ENCODE measurements at regions not wholly inside any gene's neighbourhood (a gene's known extent, or its start where the extent isn't known, plus 50 kb on each side); places are given as distances from the start of the nearest gene placed in this dataset.

- Histone ChIP-seq H3K4me3 (no peak overlapping the region), H3K36me3 (no peaks in the 10 kb centered on the region), H3K27ac (no peak overlapping the region), H3K9me3 (no peaks in the 10 kb centered on the region), H3K27me3 (no peaks in the 10 kb centered on the region), H3K4me1 (no peaks in the 10 kb centered on the region)
- TF ChIP-seq POLR2A (IDR thresholded peaks at IDR 0.05), result no peak
- TF ChIP-seq, protein P1, sequence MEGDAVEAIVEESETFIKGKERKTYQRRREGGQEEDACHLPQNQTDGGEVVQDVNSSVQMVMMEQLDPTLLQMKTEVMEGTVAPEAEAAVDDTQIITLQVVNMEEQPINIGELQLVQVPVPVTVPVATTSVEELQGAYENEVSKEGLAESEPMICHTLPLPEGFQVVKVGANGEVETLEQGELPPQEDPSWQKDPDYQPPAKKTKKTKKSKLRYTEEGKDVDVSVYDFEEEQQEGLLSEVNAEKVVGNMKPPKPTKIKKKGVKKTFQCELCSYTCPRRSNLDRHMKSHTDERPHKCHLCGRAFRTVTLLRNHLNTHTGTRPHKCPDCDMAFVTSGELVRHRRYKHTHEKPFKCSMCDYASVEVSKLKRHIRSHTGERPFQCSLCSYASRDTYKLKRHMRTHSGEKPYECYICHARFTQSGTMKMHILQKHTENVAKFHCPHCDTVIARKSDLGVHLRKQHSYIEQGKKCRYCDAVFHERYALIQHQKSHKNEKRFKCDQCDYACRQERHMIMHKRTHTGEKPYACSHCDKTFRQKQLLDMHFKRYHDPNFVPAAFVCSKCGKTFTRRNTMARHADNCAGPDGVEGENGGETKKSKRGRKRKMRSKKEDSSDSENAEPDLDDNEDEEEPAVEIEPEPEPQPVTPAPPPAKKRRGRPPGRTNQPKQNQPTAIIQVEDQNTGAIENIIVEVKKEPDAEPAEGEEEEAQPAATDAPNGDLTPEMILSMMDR (IDR thresholded peaks at IDR 0.05), result no peak
- no peak for TF ChIP-seq EP300 (IDR thresholded peaks at IDR 0.05)
- 89 to 100% methylated on average over 1 of the region's 1 CpG for WGBS, 2 donors
- no peak for DNase-seq (ENCODE audit: low spot score in 2 of 2)
These were observed 174.5 kb downstream of the OPA1 start for GRCh38 chr3:193767353-193768069.

DNA sequence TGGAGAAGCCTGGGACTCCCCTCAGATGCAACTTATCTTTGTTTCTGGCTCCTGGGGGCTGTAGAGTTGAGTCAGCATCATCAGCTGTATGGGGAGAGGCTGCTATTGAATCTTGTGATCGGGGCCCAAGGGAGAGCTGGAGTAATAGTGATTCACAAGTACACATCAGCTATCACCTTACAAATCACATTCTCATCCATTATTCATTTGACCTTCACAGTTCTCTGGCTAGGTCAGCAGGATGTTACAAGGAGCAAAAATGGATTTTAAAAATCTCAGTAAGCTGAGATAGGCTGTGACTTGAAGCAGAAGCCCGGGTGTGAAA is 175.0 kb downstream of the OPA1 start:
- Histone ChIP-seq H3K4me3 (no peak overlapping the region), H3K9me3 (no peaks in the 10 kb centered on the region), H3K27ac (no peak overlapping the region), H3K4me1 (no peaks in the 10 kb centered on the region), H3K36me3 (no peaks in the 10 kb centered on the region), H3K27me3 (no peaks in the 10 kb centered on the region)
- peak in 1 of 2 donors; percentile 21 for DNase-seq (ENCODE audit: low spot score in 2 of 2)
- WGBS, 2 donors, result 62 to 69% methylated on average over 2 of the region's 2 CpGs
- TF ChIP-seq POLR2A (IDR thresholded peaks at IDR 0.05), result no peak

DNA sequence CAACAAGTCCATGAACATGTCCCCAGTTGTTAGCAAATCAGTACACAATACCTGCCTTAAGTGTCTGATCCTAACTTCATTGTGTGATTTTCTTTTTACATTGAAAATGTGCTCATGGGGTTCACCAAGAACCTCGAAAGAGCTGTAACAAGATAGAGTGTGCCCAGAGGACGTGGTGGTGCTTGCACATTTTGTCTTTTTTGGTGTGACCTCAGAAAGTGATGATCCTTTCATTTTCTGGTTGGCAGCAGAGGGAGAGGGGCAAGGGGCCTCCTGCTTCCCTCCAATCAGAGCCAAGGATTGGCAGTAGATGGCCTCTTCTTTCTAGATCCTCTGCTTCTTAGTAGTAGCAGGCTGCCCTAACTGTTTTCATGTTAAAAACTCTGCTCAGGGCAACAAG is 176.4 kb downstream of the OPA1 start:
- Histone ChIP-seq H3K36me3 (no peaks in the 10 kb centered on the region), H3K4me1 (no peaks in the 10 kb centered on the region), H3K27me3 (no peaks in the 10 kb centered on the region), H3K27ac (no peak overlapping the region), H3K9me3 (no peaks in the 10 kb centered on the region), H3K4me3 (no peak overlapping the region)
- DNase-seq (ENCODE audit: low spot score in 2 of 2), result no peak
- TF ChIP-seq, protein P1 (IDR thresholded peaks at IDR 0.05), result no peak
- no peak for TF ChIP-seq POLR2A (IDR thresholded peaks at IDR 0.05)
- TF ChIP-seq EP300 (IDR thresholded peaks at IDR 0.05), result no peak
- WGBS, 2 donors, result 84 to 89% methylated on average over 2 of the region's 2 CpGs

DNA sequence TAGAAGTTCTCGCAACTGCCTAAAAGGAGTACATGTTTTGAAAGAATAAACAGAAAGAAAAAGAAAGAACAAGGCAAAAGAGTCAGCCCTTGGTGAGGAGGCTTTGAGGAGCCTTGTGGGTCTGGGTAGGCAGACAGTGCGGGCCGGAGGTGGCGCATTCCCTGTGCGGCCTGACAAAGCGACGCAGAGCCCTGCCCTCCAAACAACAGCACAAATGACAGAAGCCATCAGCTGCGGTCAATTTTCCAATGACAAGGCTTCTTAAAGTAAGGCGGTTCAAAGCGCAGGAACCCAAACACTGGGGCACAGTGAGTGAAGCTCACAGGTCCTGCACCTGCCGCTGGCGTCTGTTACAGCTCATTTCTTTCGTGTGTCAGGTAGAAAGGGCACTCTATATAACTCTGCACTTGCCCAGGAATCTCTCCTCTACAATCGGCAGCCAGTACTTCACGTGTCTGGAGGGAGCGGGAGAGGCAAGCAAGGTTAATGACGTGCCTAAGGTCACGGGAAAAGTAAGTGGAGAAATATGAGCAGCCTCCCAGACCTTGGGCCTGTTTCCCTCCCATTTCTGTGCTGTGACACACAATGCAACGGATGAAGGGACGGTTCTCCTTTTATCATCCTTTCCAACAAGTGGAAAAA is 178.1 kb downstream of the OPA1 start:
- TF ChIP-seq EP300 (IDR thresholded peaks at IDR 0.05), result no peak
- TF ChIP-seq POLR2A (IDR thresholded peaks at IDR 0.05), result no peak
- TF ChIP-seq, protein P1 (IDR thresholded peaks at IDR 0.05), result no peak
- no peak overlapping the region for H3K4me3 ChIP-seq
- no peaks in the 10 kb centered on the region for H3K9me3 ChIP-seq
- 90 to 93% methylated on average over 20 of the region's 20 CpGs for WGBS, 2 donors
- DNase-seq (ENCODE audit: low spot score in 2 of 2), result no peak
- H3K27me3 ChIP-seq, result no peaks in the 10 kb centered on the region
- H3K27ac ChIP-seq, result no peak overlapping the region
- H3K4me1 ChIP-seq, result no peaks in the 10 kb centered on the region
- no peaks in the 10 kb centered on the region for H3K36me3 ChIP-seq

DNA sequence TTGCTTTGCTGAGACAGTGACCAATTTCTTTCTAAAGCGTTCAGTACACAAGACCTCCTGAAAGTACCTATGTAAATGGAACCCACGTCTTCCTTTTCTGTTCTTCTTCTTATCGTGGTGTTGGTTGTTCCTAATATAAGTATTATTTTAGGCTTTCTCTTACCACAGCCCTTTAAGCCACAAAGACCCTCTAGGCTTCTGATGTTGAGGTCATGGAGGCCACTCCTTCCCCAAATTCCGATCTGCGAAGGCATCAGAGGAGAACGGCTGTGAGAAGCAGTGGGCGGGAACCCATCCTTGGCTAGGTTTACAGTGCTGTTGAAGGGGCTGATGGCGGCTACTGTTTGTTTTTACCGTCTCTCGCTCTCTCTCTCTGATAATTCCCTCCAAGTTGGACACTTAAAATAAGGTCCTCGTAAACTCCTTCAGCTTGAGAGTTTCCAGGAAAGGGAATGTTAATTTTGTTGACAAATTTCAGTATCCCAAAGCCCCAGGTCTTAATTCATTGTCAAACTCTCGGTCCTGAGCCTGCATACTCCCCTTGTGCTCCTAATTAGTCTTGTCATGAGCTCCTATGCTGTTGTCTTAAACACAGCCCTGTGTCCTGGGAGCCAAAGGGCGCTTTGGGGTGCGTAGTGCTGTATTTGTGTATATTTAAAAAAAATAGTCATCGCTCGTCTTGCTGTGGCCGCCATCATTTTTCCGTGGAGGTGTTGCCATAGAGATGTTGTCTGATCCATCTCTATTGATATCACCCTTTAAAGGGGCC is 178.8 kb downstream of the OPA1 start:
- TF ChIP-seq, protein P1 (IDR thresholded peaks at IDR 0.05), result no peak
- TF ChIP-seq EP300 (IDR thresholded peaks at IDR 0.05) (no peak), POLR2A (IDR thresholded peaks at IDR 0.05) (no peak)
- WGBS, 2 donors, result 88 to 92% methylated on average over 18 of the region's 18 CpGs
- no peak overlapping the region for H3K4me3 ChIP-seq
- no peak for DNase-seq (ENCODE audit: low spot score in 2 of 2)
- no peaks in the 10 kb centered on the region for H3K9me3 ChIP-seq
- H3K27me3 ChIP-seq, result no peaks in the 10 kb centered on the region
- no peaks in the 10 kb centered on the region for H3K4me1 ChIP-seq
- H3K36me3 ChIP-seq, result no peaks in the 10 kb centered on the region
- H3K27ac ChIP-seq, result no peak overlapping the region
